Astrocyte (in vitro differentiated cells and primary cell): ENCODE measurements at regions not wholly inside any gene's neighbourhood (a gene's known extent, or its start where the extent isn't known, plus 50 kb on each side); places are given as distances from the start of the nearest gene placed in this dataset.

Experiments
- DNase-seq: peaks from one replicate; pipeline ENCODE4 v3.0.0-alpha.2; 2010; ENCODE audit warnings: low read depth
- FAIRE-seq: peaks from 2 replicates; lab custom pipeline; 2011; peaks lifted over from hg19 to GRCh38; lab: Jason Lieb, UNC
- H2AFZ ChIP-seq: 2 replicates; pipeline ENCODE4 v1.6.0; 2012; ENCODE audit warnings: low read depth, low read length, inconsistent platforms
- H3K27ac ChIP-seq: 2 replicates; pipeline ENCODE4 v1.5.1; 2011; ENCODE audit warnings: low read depth, low read length, inconsistent platforms
- H3K27me3 ChIP-seq: 2 replicates; pipeline ENCODE4 v1.6.0; 2011; ENCODE audit warnings: low read length, inconsistent platforms; ENCODE audit not compliant: insufficient read depth
- H3K36me3 ChIP-seq: 2 replicates; pipeline ENCODE4 v1.5.1; 2011; ENCODE audit warnings: low read length, inconsistent platforms; ENCODE audit not compliant: insufficient read depth
- H3K4me1 ChIP-seq: 2 replicates; pipeline ENCODE4 v1.5.1; 2011; ENCODE audit warnings: low read length, inconsistent platforms; ENCODE audit not compliant: insufficient read depth
- H3K4me2 ChIP-seq: 2 replicates; pipeline ENCODE4 v1.6.0; 2012; ENCODE audit warnings: low read length, inconsistent platforms
- H3K4me3 ChIP-seq: 2 replicates; pipeline ENCODE4 v1.5.1; 2011; ENCODE audit warnings: low read depth, mild to moderate bottlenecking, low read length, inconsistent platforms; ENCODE audit not compliant: insufficient read depth
- H3K79me2 ChIP-seq: 2 replicates; pipeline ENCODE4 v1.6.0; 2012; ENCODE audit warnings: mild to moderate bottlenecking, low read length, inconsistent platforms; ENCODE audit not compliant: insufficient read depth
- H3K9ac ChIP-seq: 2 replicates; pipeline ENCODE4 v1.6.0; 2012; ENCODE audit warnings: mild to moderate bottlenecking, low read length, inconsistent platforms
- H3K9me3 ChIP-seq: 2 replicates; pipeline ENCODE4 v1.5.1; 2012; ENCODE audit warnings: low read depth, mild to moderate bottlenecking, low read length, inconsistent platforms; ENCODE audit not compliant: insufficient read depth
- H4K20me1 ChIP-seq: 2 replicates; pipeline ENCODE4 v1.6.0; 2012; ENCODE audit warnings: low read length, inconsistent platforms; ENCODE audit not compliant: insufficient read depth
- H3K27ac Mint-ChIP-seq: one replicate; pipeline ENCODE4 v1.8.0; 2021; ENCODE audit warnings: mild to moderate bottlenecking, mixed read lengths; ENCODE audit not compliant: unreplicated experiment
- H3K27me3 Mint-ChIP-seq: one replicate; pipeline ENCODE4 v1.8.0; 2021; ENCODE audit warnings: low read depth, mixed read lengths; ENCODE audit not compliant: unreplicated experiment
- H3K36me3 Mint-ChIP-seq: one replicate; pipeline ENCODE4 v1.8.0; 2021; ENCODE audit warnings: low read depth, mixed read lengths; ENCODE audit not compliant: unreplicated experiment
- H3K4me1 Mint-ChIP-seq: one replicate; pipeline ENCODE4 v1.8.0; 2021; ENCODE audit warnings: low read depth, mixed read lengths; ENCODE audit not compliant: unreplicated experiment
- H3K4me3 Mint-ChIP-seq: one replicate; pipeline ENCODE4 v1.8.0; 2021; ENCODE audit warnings: mild to moderate bottlenecking, moderate library complexity, mixed read lengths; ENCODE audit not compliant: unreplicated experiment
- H3K9me3 Mint-ChIP-seq: one replicate; pipeline ENCODE4 v1.8.0; 2021; ENCODE audit warnings: mild to moderate bottlenecking, mixed read lengths; ENCODE audit not compliant: unreplicated experiment
- CTCF ChIP-seq: IDR thresholded peaks from 2 replicates; pipeline ENCODE4 v1.5.1; 2011; ENCODE audit warnings: low read depth, mild to moderate bottlenecking, inconsistent platforms, low read length, moderate library complexity; ENCODE audit not compliant: insufficient read depth
- EZH2 ChIP-seq: IDR thresholded peaks from 2 replicates; pipeline ENCODE4 v1.6.1; 2012; ENCODE audit warnings: mild to moderate bottlenecking, low read length, inconsistent platforms; ENCODE audit not compliant: insufficient read depth

GRCh38 chr5:30676223-30676840 lies 517.2 kb upstream of the CDH6 start:
- H3K4me3 ChIP-seq, result no peak overlapping the region
- Mint-ChIP-seq H3K9me3 (peaks cover 15% of the 10 kb centered on the region), H3K27me3 (no peaks in the 10 kb centered on the region), H3K4me3 (no peak overlapping the region), H3K4me1 (no peaks in the 10 kb centered on the region), H3K36me3 (peaks cover 3% of the 10 kb centered on the region), H3K27ac (no peak overlapping the region)
- peaks cover 9% of the 10 kb centered on the region for H3K9me3 ChIP-seq
- H3K4me1 ChIP-seq, result no peaks in the 10 kb centered on the region
- H3K27me3 ChIP-seq, result no peaks in the 10 kb centered on the region
- no peaks in the 10 kb centered on the region for H3K36me3 ChIP-seq
- H3K9ac ChIP-seq, result no peak overlapping the region
- no peak overlapping the region for H3K4me2 ChIP-seq
- H2AFZ ChIP-seq, result no peak overlapping the region
- FAIRE-seq (no peak), DNase-seq (no peak)
- H3K27ac ChIP-seq, result no peak overlapping the region
- H4K20me1 ChIP-seq, result no peaks in the 10 kb centered on the region
- TF ChIP-seq CTCF (no peak), EZH2 (no peak)
- no peaks in the 10 kb centered on the region for H3K79me2 ChIP-seq

GRCh38 chr5:30667293-30667692 lies 526.2 kb upstream of the CDH6 start:
- Histone ChIP-seq H3K27ac (no peak overlapping the region), H3K9ac (no peak overlapping the region), H3K4me1 (no peaks in the 10 kb centered on the region), H3K4me2 (no peak overlapping the region), H3K9me3 (no peaks in the 10 kb centered on the region), H3K79me2 (no peaks in the 10 kb centered on the region), H4K20me1 (no peaks in the 10 kb centered on the region), H3K36me3 (no peaks in the 10 kb centered on the region), H3K27me3 (no peaks in the 10 kb centered on the region), H3K4me3 (no peak overlapping the region), H2AFZ (no peak overlapping the region)
- H3K4me1 Mint-ChIP-seq, result no peaks in the 10 kb centered on the region
- no peaks in the 10 kb centered on the region for H3K27me3 Mint-ChIP-seq
- H3K27ac Mint-ChIP-seq, result no peak overlapping the region
- TF ChIP-seq EZH2 (no peak), CTCF (no peak)
- no peak for DNase-seq
- FAIRE-seq, result no peak
- no peak overlapping the region for H3K4me3 Mint-ChIP-seq
- peaks cover 6% of the 10 kb centered on the region for H3K9me3 Mint-ChIP-seq
- H3K36me3 Mint-ChIP-seq, result no peaks in the 10 kb centered on the region

- Mint-ChIP-seq H3K9me3 (peaks cover 2% of the 10 kb centered on the region), H3K4me1 (no peaks in the 10 kb centered on the region), H3K27me3 (no peaks in the 10 kb centered on the region), H3K27ac (no peak overlapping the region), H3K36me3 (no peaks in the 10 kb centered on the region), H3K4me3 (no peak overlapping the region)
- no peak for DNase-seq
- H3K9ac ChIP-seq, result no peak overlapping the region
- H4K20me1 ChIP-seq, result no peaks in the 10 kb centered on the region
- H3K4me2 ChIP-seq, result no peak overlapping the region
- no peak for TF ChIP-seq EZH2
- TF ChIP-seq CTCF, result no peak
- H3K27me3 ChIP-seq, result no peaks in the 10 kb centered on the region
- no peaks in the 10 kb centered on the region for H3K4me1 ChIP-seq
- H2AFZ ChIP-seq, result no peak overlapping the region
- no peak overlapping the region for H3K4me3 ChIP-seq
- no peak overlapping the region for H3K27ac ChIP-seq
- no peaks in the 10 kb centered on the region for H3K9me3 ChIP-seq
- H3K79me2 ChIP-seq, result no peaks in the 10 kb centered on the region
- no peaks in the 10 kb centered on the region for H3K36me3 ChIP-seq
- no peak for FAIRE-seq
Observed at GRCh38 chr5:30663536-30663935, 530.0 kb upstream of the CDH6 start.
